ENCODE measurements at regions not wholly inside any gene's neighbourhood (a gene's known extent, or its start where the extent isn't known, plus 50 kb on each side); places are given as distances from the start of the nearest gene placed in this dataset.

GRCh38 chrX:122913134-122913533 is 270.9 kb upstream of the GRIA3 start:
- Histone ChIP-seq H3K4me3 (ENCODE audit: control insufficient read depth in 2 of 3, extremely low read depth in 1 of 3, insufficient read depth in 2 of 3, low read depth in 1 of 3, low read length in 3 of 3) (no peak overlapping the region), H3K27ac (ENCODE audit: control insufficient read depth, insufficient read depth, low read length) (no peak overlapping the region), H2AFZ (ENCODE audit: control insufficient read depth, low read length) (no peak overlapping the region), H3K79me2 (ENCODE audit: control insufficient read depth, insufficient read depth, low read length) (no peaks in the 10 kb centered on the region), H3K4me1 (ENCODE audit: control insufficient read depth, extremely low read depth, insufficient read depth, low read length) (no peaks in the 10 kb centered on the region), H3K4me2 (ENCODE audit: control insufficient read depth, extremely low read depth, insufficient read depth, low read depth, low read length) (no peak overlapping the region), H3K9me3 (ENCODE audit: control insufficient read depth, low read depth, low read length) (peaks cover 2% of the 10 kb centered on the region), H3K9ac (ENCODE audit: control insufficient read depth, extremely low read depth, insufficient read depth, low read length) (no peak overlapping the region), H3K27me3 (ENCODE audit: control insufficient read depth, extremely low read depth, insufficient read depth, low read length) (no peaks in the 10 kb centered on the region), H3K9me1 (ENCODE audit: control insufficient read depth, extremely low read depth, insufficient read depth, low read length) (no peaks in the 10 kb centered on the region), H4K20me1 (ENCODE audit: control insufficient read depth, extremely low read depth, insufficient read depth, low read length) (no peaks in the 10 kb centered on the region), H3K36me3 (ENCODE audit: control insufficient read depth in 2 of 2, extremely low read depth in 1 of 2, insufficient read depth in 2 of 2, low read length in 2 of 2) (no peaks in the 10 kb centered on the region)
- FAIRE-seq (no peak), DNase-seq (ENCODE audit: low read depth, low spot score) (no peak)
- TF ChIP-seq CTCF (optimal IDR thresholded peaks at IDR 0.05 in 1 of 3, IDR thresholded peaks at IDR 0.05 in 1 of 3, conservative IDR thresholded peaks at IDR 0.05 in 1 of 3; ENCODE audit: extremely low read depth in 1 of 3, insufficient read depth in 2 of 3, low read length in 3 of 3) (no peak), EZH2 (IDR thresholded peaks at IDR 0.05; ENCODE audit: low read length) (no peak)
- dilution Hi-C loops (cut with MboI; ENCODE audit: extremely low pct_ligation_motif_present, low sequenced_read_pairs): no loop called here

GRCh38 chrX:122913764-122914163 is 270.3 kb upstream of the GRIA3 start:
- H3K79me2 ChIP-seq (ENCODE audit: control insufficient read depth, insufficient read depth, low read length): no peaks in the 10 kb centered on the region
- H3K4me3 ChIP-seq (ENCODE audit: control insufficient read depth in 2 of 3, extremely low read depth in 1 of 3, insufficient read depth in 2 of 3, low read depth in 1 of 3, low read length in 3 of 3): no peak overlapping the region
- dilution Hi-C loops (cut with MboI; ENCODE audit: extremely low pct_ligation_motif_present, low sequenced_read_pairs): no loop called here
- peaks cover 2% of the 10 kb centered on the region for H3K9me3 ChIP-seq (ENCODE audit: control insufficient read depth, low read depth, low read length)
- FAIRE-seq: no peak
- no peak overlapping the region for H3K9ac ChIP-seq (ENCODE audit: control insufficient read depth, extremely low read depth, insufficient read depth, low read length)
- no peak overlapping the region for H2AFZ ChIP-seq (ENCODE audit: control insufficient read depth, low read length)
- H3K4me1 ChIP-seq (ENCODE audit: control insufficient read depth, extremely low read depth, insufficient read depth, low read length): no peaks in the 10 kb centered on the region
- H4K20me1 ChIP-seq (ENCODE audit: control insufficient read depth, extremely low read depth, insufficient read depth, low read length): no peaks in the 10 kb centered on the region
- H3K9me1 ChIP-seq (ENCODE audit: control insufficient read depth, extremely low read depth, insufficient read depth, low read length): no peaks in the 10 kb centered on the region
- no peak overlapping the region for H3K4me2 ChIP-seq (ENCODE audit: control insufficient read depth, extremely low read depth, insufficient read depth, low read depth, low read length)
- H3K27me3 ChIP-seq (ENCODE audit: control insufficient read depth, extremely low read depth, insufficient read depth, low read length): no peaks in the 10 kb centered on the region
- no peak for DNase-seq (ENCODE audit: low read depth, low spot score)
- H3K27ac ChIP-seq (ENCODE audit: control insufficient read depth, insufficient read depth, low read length): no peak overlapping the region
- TF ChIP-seq CTCF (optimal IDR thresholded peaks at IDR 0.05 in 1 of 3, IDR thresholded peaks at IDR 0.05 in 1 of 3, conservative IDR thresholded peaks at IDR 0.05 in 1 of 3; ENCODE audit: extremely low read depth in 1 of 3, insufficient read depth in 2 of 3, low read length in 3 of 3) (no peak), EZH2 (IDR thresholded peaks at IDR 0.05; ENCODE audit: low read length) (no peak)
- no peaks in the 10 kb centered on the region for H3K36me3 ChIP-seq (ENCODE audit: control insufficient read depth in 2 of 2, extremely low read depth in 1 of 2, insufficient read depth in 2 of 2, low read length in 2 of 2)

Data from keratinocyte (primary cell).